ENCODE measurements at regions not wholly inside any gene's neighbourhood (a gene's known extent, or its start where the extent isn't known, plus 50 kb on each side); places are given as distances from the start of the nearest gene placed in this dataset.

DNA sequence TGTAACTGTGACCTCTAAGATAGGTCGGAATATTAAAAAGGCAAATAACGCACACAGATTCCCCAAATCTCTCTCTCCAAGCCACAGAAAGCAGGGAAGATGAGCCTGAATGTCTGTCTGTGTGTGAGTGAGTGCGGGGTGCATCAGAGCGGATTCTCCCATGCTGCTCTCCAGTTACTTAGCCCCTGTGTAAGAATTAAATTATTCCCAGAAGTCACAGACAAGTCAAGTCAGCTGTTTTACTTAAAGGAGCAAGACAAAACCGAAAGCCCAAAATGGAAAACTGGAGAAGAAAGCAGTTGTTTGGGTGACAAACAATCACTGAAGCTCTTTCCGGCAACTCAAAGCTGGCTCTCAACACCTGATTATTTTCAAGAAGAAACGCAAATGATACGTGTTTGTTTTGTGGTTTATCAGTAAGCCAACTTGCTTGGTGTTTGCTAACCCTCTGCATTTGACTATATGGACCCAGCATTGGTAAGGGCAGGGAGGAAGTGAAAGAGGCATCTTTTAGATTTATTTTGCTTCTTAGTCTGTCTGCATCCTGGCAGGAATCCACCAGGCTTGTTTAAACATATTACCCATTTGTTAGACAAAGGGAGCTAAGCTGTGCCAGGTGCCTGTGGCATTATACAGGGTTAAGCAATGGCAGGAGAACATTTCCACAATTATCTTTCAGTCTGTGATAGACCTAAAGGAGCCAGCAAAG is 121.5 kb upstream of the CREB1 start:
- no peak for TF ChIP-seq POLR2AphosphoS5 (IDR thresholded peaks at IDR 0.05; ENCODE audit: low read depth, low read length)
- TF ChIP-seq, protein P1, sequence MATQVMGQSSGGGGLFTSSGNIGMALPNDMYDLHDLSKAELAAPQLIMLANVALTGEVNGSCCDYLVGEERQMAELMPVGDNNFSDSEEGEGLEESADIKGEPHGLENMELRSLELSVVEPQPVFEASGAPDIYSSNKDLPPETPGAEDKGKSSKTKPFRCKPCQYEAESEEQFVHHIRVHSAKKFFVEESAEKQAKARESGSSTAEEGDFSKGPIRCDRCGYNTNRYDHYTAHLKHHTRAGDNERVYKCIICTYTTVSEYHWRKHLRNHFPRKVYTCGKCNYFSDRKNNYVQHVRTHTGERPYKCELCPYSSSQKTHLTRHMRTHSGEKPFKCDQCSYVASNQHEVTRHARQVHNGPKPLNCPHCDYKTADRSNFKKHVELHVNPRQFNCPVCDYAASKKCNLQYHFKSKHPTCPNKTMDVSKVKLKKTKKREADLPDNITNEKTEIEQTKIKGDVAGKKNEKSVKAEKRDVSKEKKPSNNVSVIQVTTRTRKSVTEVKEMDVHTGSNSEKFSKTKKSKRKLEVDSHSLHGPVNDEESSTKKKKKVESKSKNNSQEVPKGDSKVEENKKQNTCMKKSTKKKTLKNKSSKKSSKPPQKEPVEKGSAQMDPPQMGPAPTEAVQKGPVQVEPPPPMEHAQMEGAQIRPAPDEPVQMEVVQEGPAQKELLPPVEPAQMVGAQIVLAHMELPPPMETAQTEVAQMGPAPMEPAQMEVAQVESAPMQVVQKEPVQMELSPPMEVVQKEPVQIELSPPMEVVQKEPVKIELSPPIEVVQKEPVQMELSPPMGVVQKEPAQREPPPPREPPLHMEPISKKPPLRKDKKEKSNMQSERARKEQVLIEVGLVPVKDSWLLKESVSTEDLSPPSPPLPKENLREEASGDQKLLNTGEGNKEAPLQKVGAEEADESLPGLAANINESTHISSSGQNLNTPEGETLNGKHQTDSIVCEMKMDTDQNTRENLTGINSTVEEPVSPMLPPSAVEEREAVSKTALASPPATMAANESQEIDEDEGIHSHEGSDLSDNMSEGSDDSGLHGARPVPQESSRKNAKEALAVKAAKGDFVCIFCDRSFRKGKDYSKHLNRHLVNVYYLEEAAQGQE (IDR thresholded peaks at IDR 0.05; ENCODE audit: insufficient read depth in 1 of 2, low read depth in 2 of 2, low read length in 2 of 2) = no peak

DNA sequence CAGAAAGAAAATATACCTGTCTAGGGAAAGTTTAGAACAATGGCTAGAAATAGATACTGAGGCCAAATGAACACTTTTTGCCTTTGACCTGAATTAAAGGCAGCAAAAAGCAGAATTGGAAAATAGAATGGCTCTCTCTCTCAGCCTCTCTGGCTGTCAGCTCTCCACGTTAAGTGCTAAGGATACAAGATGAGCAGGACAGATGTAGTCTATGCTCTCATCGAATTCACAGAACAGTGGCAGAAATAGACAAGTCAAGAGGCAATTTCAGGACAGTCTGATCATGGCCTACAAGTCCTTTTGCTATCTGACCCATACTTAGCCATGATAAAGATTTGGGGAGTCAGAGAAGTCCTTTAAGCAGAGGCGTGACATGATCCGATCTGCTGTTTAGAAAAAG is 120.2 kb upstream of the CREB1 start:
- TF ChIP-seq, protein P1 (IDR thresholded peaks at IDR 0.05; ENCODE audit: insufficient read depth in 1 of 2, low read depth in 2 of 2, low read length in 2 of 2) = no peak
- no peak for TF ChIP-seq POLR2AphosphoS5 (IDR thresholded peaks at IDR 0.05; ENCODE audit: low read depth, low read length)
- TF ChIP-seq SIN3A (IDR thresholded peaks at IDR 0.05; ENCODE audit: borderline replicate concordance, insufficient read depth, low read length) = no peak

DNA sequence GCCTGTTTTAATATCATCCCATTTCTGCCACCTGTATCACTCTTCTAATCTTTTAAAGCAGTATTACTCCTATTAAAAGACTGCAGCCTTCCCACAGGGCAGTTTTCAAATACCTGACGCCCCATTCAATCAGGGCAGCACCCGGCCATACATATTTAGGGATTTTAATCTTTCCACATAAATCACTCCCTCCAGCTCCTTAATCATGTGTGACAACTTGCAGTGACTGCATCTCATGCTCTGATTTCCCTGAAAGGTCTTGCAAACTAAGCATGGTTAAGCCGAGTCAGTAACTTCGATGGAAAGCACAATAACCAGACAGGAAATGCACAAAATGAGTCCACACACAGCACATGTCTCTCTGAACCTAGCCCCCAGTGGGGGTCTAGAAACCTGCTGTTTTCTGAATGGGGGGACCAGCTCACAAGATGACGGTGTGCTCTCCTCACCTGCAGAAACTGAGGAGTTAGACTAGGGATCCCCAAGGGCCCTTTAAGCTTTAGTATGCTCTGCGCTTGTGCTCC is 116.9 kb upstream of the CREB1 start:
- TF ChIP-seq SIN3A (IDR thresholded peaks at IDR 0.05; ENCODE audit: borderline replicate concordance, insufficient read depth, low read length) (no peak), FOXP2 (optimal IDR thresholded peaks at IDR 0.05; ENCODE audit: borderline replicate concordance, extremely low read depth, extremely low read length, insufficient read depth) (no peak), POLR2AphosphoS5 (IDR thresholded peaks at IDR 0.05; ENCODE audit: low read depth, low read length) (no peak)

DNA sequence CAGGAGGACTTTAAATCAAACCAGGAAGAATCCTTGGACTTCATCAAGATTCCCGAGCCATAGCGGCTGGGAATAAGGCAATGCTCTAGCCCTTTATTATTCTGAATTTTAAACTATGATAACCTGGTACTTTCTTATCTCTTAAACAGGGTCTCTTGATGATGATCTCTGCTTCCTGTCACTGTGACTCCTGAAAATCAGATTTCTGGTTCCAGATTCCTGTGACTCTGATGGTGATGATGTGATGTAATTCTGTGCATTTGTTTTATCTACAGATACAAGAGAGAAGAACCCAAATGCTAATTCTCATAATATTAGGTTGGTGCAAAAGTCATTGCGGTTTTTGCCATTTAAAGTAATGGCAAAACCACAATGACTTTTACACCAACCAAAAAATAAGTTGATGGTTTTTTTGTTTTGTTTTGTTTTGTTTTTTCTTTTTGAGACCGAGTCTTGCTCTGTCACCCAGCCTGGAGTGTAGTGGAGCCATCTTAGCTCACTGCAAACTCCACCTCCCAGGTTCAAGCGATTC is 116.3 kb upstream of the CREB1 start:
- TF ChIP-seq TAF1 (IDR thresholded peaks at IDR 0.05; ENCODE audit: borderline replicate concordance, insufficient read depth, low read length) = no peak
- TF ChIP-seq FOXP2 (optimal IDR thresholded peaks at IDR 0.05; ENCODE audit: borderline replicate concordance, extremely low read depth, extremely low read length, insufficient read depth) = no peak
- TF ChIP-seq POLR2AphosphoS5 (IDR thresholded peaks at IDR 0.05; ENCODE audit: low read depth, low read length) = no peak
- TF ChIP-seq SIN3A (IDR thresholded peaks at IDR 0.05; ENCODE audit: borderline replicate concordance, insufficient read depth, low read length) = no peak
- TF ChIP-seq, protein P1 (IDR thresholded peaks at IDR 0.05; ENCODE audit: insufficient read depth in 1 of 2, low read depth in 2 of 2, low read length in 2 of 2) = no peak

DNA sequence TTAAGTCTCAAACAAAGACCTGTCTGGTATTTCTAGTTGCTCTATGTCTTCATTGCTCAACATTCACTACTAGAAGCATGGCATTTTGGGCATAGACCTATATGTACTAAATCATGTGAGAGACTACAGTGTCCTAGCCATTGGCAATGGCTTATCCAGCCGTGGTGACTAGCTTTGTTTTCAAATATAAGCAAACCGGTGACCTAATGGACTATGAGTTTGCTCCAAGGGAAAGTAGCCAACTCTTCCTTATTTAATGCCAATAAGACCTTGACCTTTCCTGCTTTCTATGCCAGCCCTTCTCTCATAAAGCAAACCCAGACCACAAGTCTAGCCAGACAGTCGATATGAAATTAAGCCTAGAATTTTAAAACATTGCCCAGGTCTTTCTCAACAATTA is 113.7 kb upstream of the CREB1 start:
- no peak for TF ChIP-seq POLR2AphosphoS5 (IDR thresholded peaks at IDR 0.05; ENCODE audit: low read depth, low read length)
- no peak for TF ChIP-seq FOXP2 (optimal IDR thresholded peaks at IDR 0.05; ENCODE audit: borderline replicate concordance, extremely low read depth, extremely low read length, insufficient read depth)
- no peak for TF ChIP-seq SIN3A (IDR thresholded peaks at IDR 0.05; ENCODE audit: borderline replicate concordance, insufficient read depth, low read length)
- TF ChIP-seq, protein P1 (IDR thresholded peaks at IDR 0.05; ENCODE audit: insufficient read depth in 1 of 2, low read depth in 2 of 2, low read length in 2 of 2) = no peak
- TF ChIP-seq TAF1 (IDR thresholded peaks at IDR 0.05; ENCODE audit: borderline replicate concordance, insufficient read depth, low read length) = no peak
